HG03175 (cell line): ENCODE measurements at regions not wholly inside any gene's neighbourhood (a gene's known extent, or its start where the extent isn't known, plus 50 kb on each side); places are given as distances from the start of the nearest gene placed in this dataset.
"Not testable (repeated sequence)": the region's sequence is repeated elsewhere in the genome, so short reads cannot be mapped to it uniquely, and the experiment has no call there.

Experiments
- ATAC-seq: cut with Tn5 transposase; IDR thresholded peaks from one replicate; pipeline ENCODE4 v1.9.1; 2021; ENCODE audit warnings: mild to moderate bottlenecking, moderate library complexity; ENCODE audit not compliant: unreplicated experiment

DNA sequence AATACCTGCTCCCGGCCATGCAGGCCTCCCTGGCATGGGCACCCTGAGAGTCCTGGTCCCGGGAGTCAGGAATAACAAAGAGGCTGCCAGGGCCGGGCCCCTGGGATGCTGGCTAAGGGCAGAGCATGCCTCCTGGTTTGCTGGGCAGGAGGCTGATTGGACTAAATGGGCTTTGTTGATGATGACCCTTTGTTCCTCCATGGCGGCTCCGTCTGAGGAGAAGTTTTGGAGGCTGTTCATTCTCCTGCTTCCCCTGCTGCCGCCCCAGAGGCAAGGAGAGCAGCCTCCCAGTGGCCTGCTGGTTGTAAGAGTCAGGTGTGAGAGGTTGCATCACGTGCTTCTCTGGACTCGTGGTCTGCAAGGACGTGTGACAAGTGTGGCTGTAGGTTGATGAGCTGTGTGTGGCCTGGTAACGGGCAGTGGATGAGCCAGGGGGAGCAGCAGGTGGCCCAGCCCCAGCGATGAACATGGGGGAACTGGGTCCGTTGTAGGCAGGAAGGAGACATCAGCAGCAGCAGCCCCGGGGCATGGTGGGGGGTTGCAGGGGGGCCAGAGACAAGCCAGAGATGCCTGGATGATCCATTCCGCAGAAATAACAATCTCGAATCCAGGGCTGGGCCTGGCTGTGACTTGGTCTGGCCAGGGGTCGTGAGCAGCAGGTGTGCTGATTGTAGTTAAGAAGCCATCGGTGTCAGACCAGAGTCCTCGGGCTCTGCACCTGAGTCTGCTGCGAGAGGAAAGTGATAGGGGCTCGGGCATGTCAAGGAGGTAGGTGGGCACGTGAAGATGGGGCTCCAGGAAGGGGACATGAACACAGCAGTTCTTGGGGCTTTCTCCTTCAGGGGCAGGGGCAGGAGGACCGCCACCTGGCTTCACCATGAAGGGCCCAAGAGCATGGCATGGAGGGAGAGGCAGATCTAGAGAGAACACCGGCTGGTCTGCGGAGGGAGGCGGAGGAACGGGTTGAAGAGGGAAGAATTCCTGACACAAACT lies 101.4 kb downstream of the TNFRSF13B start:
- no peak for ATAC-seq

DNA sequence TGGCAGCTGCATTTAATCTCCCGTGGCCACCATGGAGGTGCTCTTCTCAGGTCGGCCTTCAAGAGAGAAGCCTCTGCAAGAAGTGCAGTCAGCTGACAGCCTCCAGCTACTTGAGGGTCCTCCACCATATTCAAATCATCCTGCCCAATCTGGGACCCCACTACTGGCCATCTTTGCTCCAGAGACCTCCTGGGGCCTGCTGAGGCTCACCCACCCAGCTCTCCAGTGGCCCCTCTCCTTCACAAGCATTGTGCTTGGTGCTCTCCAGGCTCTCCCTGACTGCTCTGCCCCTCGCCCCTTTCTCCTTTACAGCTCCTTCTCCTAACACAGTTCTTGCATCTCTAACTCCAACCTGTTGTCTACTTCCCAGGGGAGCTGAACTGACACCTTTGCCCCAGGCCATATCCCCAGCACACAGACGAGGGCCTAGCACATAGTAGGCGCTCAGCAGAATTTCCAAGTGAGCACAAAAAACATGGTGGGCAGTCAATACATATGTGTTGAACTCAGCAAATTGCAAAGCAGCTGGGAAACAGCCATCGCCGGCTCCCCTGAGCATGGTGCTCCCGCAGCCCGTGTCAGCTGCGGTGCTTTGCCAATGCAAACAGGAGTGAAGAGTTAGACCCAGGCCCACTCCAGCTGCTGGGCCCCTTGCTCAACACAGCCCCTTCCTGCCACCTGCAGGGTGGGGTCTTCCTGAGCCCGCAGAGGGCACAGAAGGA lies 102.2 kb downstream of the TNFRSF13B start:
- not testable (repeated sequence) for ATAC-seq

DNA sequence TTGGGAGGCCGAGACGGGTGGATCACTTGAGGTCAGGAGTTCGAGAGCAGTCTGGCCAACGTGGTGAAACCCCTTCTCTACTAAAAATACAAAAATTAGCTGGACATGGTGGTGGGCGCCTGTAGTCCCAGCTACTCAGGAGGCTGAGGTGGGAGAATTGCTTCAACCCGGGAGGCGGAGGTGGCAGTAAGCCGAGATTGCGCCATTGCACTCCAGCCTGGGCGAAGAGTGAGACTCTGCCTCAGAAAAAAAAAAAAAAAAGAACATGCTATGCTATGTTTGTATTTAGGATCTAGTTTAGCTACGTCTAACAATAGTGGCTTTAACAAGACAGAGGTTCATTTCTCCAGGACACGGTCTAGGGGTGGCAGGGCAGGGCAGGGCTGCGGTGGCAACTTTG lies 103.3 kb downstream of the TNFRSF13B start:
- not testable (repeated sequence) for ATAC-seq

DNA sequence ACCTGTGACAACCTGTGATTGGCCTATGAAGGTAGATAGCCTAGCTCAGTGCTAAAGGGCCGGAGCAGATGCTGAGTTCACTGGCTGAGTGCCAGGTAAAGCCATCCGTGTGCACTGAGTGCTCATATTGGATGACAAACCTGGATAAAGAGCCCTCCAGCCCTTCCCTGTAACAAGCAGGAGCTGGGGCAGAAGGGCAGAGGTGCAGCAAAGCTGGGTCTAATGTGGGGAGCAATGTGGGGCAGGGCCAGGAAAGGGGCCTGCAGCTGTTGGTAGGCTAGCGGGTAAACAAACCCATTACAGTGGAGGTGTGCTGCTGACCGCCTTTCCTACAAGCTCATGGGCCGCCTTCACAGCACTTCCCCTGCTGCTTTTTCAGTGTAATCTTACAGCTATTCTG lies 104.4 kb downstream of the TNFRSF13B start:
- not testable (repeated sequence) for ATAC-seq

DNA sequence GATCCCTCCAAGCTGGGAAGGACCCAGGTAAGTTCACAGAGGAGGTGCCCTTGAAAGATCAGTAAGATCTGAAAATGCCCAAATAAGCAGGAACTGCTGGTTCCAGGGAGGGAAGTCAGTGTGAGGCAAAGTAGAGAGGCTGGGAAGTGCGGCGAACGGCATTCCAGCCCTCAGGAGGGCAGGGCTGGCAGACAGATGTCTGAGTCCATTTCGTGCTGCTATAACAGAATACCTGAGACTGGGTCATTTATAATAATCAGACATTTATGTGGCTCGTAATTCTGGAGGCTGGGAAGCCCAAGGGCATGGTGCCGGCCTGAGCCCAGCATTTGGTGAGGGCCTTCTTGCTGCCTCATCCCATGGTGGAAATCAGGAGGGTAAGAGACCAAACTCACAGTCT lies 105.1 kb downstream of the TNFRSF13B start:
- ATAC-seq = not testable (repeated sequence)

DNA sequence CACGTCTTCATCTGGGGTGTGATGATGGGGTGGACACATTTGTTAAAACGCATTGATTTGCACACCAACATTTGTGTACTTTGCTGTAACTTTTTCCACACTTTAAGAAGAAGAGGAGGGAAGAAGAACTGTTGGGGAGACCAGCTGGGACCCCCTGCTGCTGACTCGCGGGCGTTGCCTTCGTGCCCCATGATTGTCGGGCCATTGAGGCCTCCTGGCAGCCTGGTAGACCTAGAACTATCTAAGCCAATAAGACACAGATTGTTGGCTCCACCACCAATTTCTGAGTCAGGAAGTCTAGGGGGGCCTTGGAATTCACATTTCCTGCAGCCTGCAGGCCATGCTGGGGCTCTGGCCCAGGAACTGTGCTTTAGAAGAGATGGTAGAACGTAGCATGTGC lies 105.5 kb downstream of the TNFRSF13B start:
- no peak for ATAC-seq

DNA sequence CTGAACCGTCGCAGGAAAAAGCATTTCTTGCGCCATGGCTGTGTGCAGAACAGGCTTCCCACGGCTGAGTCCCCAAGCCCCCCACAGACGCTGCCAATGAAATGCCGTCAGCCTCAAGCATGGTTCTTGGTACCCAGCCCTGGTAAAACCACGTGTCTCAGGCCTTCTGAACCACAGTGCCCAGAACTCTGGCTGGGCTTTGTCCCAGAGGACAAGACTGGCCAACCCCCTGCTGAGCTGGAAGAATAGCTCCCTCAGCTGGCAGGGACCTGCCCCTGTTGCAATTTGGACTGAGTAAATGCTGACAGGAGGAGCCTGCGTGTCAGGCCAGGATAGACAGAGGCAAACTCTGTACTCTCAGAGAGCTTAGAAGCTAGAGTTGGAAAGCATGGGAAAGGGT lies 106.2 kb downstream of the TNFRSF13B start:
- ATAC-seq = not testable (repeated sequence)

DNA sequence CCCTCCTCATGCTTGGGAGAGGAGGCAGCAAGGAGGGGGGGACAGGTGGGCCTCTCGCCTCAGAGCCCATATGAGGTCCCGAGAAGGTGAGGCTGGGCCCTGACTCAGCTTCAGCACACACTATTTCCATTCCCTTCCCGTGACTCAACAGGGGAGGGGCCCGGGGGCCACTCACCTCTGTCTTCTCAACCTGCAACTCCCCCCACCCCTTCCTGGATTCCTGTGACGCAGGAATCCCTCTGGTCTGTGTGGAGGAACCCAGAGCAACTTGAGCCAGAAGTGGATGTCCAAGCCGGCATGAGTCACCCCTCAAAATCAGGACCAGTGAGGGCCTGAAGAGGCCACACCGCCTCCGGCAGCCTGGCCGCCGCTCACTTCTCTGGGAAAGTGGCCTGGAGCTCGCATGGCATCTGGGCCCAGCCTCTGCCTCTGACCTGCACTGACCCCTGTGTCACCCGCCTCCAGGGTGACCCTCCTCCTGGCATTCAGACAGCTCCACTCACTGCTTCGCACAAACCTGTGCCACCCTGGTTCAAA lies 106.8 kb downstream of the TNFRSF13B start:
- not testable (repeated sequence) for ATAC-seq

DNA sequence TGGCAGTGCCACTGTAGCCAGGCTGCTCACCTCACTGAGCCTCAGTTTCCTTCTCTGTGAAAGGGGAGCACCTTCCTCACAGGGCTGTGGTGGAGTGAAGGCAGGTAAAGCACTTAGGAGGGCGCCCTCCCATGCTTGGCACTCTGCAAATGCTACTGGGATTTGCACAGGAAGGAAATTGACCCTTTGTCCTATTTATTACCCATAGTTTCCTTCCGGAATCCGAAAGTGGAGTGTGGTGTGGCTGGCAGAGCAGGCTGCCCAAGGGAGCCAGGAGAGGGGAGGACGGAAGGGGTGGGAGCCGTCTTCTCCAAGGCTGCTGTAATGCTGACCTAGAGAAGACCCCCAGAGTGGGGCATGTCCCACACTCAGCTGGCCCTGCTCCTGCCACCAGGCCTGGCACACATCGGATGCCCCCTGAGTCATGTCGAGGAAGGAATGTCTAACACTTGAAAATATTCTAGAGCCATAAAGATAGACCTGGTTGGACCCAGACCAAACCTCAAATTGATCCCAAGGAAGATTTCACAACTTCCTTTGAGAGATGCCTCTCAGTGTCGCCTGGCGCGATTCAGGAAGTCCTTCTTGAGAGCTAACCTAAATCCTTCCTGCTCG lies 107.3 kb downstream of the TNFRSF13B start:
- not testable (repeated sequence) for ATAC-seq

DNA sequence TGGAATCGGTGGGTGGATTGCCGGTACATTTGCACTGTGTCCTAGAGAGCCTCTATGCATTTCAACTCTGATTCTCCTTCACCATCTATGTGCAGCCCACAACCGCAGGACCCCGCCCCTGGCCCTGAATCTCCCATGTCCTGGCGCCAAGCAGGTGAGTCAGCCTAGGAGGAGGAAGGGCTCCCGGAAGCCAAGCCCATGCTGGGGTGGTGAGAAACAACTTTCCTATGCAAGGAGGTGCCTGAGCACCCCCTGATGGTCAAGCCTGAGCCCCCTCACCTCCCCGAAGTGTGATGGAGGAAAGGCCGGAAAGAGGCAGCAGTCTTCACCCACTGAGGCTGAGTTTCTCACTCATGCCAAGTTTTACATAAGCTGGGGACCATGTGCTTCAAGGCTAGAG lies 110.8 kb downstream of the TNFRSF13B start:
- ATAC-seq = not testable (repeated sequence)

DNA sequence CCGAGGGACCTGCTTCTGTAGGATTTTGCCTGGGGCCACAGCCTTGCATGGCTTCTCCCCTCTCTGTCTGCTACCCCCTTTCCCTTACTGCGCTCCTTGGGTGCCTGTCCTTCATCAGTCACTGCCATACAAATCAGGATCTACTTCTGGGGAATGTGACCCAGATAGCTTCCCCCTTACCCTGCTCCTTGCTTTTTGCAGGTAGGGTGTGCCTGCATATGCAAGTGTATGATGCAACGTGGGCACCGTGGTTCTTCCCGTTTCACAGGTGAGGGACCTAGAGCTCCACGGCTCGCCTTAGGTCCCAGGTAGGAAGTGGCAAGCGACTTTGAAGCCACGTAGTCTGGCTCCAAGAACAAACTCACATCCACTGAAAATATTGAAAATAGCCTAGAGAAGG lies 111.5 kb downstream of the TNFRSF13B start:
- ATAC-seq = not testable (repeated sequence)

DNA sequence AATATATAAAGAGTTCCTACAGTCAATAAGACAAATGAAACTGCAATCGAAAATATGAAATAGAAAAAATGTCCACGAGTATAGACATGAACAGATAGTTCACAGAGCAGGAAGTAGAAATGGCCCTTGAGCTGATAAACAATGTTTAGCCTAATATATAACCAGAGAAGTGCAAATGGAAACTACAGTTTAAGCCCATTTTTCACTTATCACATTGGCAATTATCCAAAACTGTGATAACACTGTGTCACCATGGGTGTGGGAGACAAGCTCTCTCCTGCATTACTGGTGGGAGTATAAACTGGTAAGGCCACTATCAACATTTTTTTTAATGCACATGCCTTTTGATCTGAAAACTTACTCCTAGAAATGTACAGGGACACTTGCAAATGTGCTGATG lies 112.4 kb downstream of the TNFRSF13B start:
- ATAC-seq = not testable (repeated sequence)

DNA sequence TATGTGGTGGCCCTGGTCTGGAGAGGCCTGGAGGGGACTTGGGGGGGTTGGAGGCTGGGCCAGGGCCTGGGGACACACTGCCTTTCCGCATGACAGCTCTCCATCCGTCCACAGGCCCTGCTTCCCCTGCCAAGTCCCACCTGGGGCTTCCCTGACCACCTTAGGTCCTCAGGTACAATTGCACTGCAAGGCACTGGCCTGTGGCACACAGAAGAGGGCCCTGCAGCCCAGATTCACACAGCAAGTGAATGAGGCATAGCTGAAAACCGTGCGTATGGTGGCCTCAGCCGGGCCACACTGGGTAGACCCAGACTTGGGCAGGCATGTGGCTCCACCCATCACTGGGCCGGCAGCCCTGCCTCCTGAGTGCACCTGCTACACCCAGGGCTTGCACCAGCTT lies 114.2 kb downstream of the TNFRSF13B start:
- ATAC-seq = not testable (repeated sequence)

DNA sequence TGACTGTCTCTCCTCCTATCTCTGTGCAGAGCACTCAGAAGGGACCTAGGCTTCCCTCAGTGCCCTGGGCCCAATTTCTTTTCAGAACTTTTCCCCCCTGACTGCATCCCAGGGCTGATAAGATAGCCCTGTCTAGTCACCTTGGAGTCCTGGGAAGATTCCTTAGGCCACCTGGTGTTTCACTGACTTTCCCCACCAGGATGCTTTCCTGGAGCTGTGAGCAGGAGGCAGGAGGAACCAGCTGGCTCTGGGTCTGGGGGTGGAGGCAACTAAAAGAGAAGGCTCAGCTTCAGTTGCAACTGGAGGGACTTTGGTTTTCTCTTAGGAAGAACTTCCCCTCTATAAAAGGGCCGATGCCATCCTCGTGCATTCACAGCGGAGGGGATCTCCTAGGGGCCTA lies 115.1 kb downstream of the TNFRSF13B start:
- not testable (repeated sequence) for ATAC-seq

DNA sequence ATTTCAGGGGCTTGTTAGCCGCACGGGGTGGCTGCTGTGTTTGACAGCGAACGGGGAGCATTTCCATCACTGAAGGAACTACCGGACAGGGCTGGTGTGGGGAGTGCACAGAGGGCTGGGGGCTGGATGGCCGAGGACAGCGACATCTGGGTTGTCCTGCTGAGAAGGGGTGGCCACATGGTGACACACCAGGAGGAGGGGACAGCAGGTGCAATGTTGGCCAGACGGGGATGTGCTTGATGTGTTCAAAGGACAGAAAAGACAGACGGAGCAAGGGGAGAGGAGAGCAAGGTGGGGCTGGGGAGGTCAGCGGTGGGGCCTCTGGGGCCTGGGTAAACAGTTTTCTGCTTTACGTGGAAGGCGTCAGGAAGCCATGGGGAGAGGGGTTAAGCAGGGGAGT lies 115.7 kb downstream of the TNFRSF13B start:
- ATAC-seq = not testable (repeated sequence)

DNA sequence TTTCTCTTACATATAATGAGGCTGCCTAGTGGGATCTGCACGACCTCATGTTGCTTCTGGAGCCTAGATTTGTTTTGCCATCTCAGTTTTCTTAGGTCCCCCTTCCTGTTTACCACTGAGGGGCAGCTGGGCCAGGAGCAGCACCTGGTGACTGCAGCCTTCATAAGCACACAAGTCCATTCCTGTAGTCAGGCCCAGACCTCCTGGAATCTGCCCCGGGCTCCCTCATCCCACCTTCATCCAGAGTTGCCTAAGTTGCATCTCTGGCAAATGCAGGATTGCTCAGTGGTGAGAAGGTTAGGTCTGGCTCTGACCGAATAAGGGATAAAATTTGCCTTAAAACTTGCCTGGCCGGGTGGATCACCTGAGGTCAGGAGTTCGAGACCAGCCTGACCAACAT lies 117.3 kb downstream of the TNFRSF13B start:
- not testable (repeated sequence) for ATAC-seq

DNA sequence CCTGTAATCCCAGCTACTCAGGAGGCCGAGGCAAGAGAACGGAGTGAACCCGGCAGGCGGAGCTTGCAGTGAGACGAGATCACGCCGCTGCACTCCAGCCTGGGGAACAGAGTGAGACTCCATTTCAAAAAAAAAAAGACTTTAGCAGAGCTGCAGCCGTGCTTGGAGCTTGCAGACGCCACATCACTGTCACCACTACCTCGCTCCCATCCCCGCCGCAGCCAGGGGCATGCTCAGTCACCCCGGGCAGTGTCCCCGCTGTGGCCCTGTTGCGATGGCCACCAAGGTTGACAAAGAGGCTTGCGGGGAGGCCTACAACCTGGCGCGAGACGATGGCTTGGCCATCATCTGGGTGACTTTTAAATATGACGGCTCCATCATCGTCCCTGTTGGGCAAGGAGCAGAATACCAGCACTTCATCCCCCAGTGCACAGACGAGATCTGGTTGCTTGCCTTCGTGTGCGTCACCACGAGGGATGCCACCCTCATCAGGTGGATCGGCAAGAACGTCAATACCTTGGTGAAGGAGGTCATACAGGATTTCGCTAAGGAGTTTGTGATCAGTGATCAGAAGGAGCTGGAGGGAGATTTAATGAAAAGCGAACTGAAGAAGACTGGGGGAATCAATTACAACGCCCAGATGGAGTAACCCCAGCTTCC lies 118.1 kb downstream of the TNFRSF13B start:
- ATAC-seq = no peak

DNA sequence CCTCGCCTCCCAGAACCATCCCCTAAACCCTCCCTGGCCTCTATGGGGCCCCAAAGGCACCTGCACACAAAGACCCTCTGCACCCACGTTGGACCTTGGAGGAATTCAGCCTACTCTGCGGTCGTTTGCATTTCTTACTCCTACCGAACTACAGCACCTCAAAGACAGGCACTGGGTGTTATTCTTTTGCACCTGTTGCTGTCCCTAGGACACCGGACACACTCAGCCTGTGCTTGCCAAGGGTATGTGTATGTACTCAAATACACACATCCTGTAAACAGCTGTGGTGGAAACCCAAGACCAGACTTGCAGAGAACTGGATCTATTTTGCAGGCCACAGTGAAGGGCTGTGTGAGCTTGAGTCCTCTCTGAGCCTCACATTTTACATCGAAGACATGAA lies 122.1 kb downstream of the TNFRSF13B start:
- ATAC-seq = not testable (repeated sequence)

DNA sequence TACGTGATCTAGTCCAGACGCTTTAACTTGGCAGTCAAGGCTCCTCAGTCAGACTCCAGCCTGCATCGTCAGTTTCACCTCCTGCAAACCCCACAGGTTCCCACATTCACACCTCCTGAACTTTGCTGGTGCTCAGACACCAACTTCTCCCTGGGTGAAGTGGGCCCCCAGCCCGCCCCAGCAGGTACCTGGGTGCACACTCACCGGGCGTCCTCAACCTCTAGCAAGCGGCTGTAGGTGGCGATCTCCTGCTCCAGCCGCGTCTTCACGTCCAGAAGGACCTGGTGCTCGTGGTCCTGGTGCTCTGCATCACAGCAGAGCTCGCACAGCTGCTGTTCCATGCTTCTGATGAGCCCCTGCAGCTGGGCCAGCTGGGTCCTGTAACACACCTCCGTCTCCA lies 122.9 kb downstream of the TNFRSF13B start:
- not testable (repeated sequence) for ATAC-seq

DNA sequence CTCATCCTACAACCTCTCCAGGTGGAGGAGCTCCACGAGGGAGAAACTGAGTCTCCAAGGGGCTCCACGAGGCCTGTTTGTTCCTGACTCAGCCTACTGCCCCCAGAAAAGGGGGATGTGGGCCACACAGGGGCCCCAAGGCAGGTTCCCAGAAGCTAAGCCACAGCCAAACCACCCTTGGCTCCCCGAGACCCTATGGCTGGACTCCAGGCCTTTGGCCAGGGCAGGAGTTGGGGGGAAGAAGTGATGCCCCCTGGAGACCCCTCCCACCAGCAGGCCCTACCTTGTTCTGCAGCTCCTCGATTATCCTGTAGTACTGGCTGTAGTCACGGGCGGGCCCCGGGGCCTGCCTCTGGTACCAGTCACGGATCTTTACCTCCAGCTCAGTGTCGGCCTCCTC lies 126.8 kb downstream of the TNFRSF13B start:
- ATAC-seq = not testable (repeated sequence)
